ENCODE measurements at regions not wholly inside any gene's neighbourhood (a gene's known extent, or its start where the extent isn't known, plus 50 kb on each side); places are given as distances from the start of the nearest gene placed in this dataset.

DNA sequence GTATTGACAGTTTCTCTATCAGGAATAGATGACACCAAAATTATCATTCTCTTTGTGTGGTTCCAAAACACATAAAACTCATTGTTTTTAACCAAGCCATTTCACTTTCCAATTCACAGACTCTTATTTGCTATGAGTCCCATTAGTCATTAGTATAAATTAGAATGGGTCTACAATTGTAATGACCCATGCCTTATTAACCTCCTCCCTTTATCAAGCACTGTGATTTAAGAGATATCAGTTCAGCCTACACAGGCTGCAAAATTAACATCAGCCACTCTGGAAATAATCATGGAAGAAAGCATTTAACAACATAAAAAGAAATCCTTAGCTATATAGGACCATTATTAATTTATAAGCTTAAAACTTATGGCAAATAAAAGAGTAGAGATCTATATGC is 440.6 kb downstream of the GBE1 start (continued):
- TF ChIP-seq, protein P1, sequence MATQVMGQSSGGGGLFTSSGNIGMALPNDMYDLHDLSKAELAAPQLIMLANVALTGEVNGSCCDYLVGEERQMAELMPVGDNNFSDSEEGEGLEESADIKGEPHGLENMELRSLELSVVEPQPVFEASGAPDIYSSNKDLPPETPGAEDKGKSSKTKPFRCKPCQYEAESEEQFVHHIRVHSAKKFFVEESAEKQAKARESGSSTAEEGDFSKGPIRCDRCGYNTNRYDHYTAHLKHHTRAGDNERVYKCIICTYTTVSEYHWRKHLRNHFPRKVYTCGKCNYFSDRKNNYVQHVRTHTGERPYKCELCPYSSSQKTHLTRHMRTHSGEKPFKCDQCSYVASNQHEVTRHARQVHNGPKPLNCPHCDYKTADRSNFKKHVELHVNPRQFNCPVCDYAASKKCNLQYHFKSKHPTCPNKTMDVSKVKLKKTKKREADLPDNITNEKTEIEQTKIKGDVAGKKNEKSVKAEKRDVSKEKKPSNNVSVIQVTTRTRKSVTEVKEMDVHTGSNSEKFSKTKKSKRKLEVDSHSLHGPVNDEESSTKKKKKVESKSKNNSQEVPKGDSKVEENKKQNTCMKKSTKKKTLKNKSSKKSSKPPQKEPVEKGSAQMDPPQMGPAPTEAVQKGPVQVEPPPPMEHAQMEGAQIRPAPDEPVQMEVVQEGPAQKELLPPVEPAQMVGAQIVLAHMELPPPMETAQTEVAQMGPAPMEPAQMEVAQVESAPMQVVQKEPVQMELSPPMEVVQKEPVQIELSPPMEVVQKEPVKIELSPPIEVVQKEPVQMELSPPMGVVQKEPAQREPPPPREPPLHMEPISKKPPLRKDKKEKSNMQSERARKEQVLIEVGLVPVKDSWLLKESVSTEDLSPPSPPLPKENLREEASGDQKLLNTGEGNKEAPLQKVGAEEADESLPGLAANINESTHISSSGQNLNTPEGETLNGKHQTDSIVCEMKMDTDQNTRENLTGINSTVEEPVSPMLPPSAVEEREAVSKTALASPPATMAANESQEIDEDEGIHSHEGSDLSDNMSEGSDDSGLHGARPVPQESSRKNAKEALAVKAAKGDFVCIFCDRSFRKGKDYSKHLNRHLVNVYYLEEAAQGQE (IDR thresholded peaks at IDR 0.05), result no peak

DNA sequence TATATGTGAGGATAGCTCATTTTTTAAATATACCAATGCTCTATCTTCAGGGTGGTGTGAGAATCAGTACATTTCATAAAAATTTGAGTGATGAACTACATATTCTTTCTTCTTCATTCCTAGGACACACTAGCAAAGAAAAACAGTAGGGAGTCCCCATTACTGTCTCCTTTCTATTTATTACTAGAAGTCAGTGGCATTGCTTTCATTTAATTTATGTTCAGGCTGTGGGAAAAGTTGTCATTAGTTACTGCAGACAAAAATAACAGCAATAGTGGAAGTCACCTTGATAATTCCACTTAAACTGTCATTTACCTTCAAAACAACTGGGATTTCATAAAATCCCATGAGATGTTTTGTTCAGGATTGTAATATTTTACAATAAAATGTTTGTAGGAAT is 446.4 kb downstream of the GBE1 start:
- no peak overlapping the region for H3K9ac ChIP-seq (ENCODE audit: low read depth in 1 of 2, low read length in 2 of 2)
- no peak for DNase-seq (ENCODE audit: low spot score)
- no peak for TF ChIP-seq JUND (IDR thresholded peaks at IDR 0.05)
- TF ChIP-seq RAD21 (IDR thresholded peaks at IDR 0.05), result no peak
- TF ChIP-seq MAX (IDR thresholded peaks at IDR 0.05), result no peak
- TF ChIP-seq, protein P2, sequence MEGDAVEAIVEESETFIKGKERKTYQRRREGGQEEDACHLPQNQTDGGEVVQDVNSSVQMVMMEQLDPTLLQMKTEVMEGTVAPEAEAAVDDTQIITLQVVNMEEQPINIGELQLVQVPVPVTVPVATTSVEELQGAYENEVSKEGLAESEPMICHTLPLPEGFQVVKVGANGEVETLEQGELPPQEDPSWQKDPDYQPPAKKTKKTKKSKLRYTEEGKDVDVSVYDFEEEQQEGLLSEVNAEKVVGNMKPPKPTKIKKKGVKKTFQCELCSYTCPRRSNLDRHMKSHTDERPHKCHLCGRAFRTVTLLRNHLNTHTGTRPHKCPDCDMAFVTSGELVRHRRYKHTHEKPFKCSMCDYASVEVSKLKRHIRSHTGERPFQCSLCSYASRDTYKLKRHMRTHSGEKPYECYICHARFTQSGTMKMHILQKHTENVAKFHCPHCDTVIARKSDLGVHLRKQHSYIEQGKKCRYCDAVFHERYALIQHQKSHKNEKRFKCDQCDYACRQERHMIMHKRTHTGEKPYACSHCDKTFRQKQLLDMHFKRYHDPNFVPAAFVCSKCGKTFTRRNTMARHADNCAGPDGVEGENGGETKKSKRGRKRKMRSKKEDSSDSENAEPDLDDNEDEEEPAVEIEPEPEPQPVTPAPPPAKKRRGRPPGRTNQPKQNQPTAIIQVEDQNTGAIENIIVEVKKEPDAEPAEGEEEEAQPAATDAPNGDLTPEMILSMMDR (IDR thresholded peaks at IDR 0.05; ENCODE audit: low read depth, low read length, missing input control), result no peak
- TF ChIP-seq EGR1 (IDR thresholded peaks at IDR 0.05; ENCODE audit: low read depth in 2 of 2), result no peak
- TF ChIP-seq SP1 (IDR thresholded peaks at IDR 0.05), result no peak
- no peak for TF ChIP-seq HNF4A (conservative IDR thresholded peaks at IDR 0.05)
- no peak for TF ChIP-seq FOXA2 (IDR thresholded peaks at IDR 0.05)
- TF ChIP-seq FOXA1 (IDR thresholded peaks at IDR 0.05), result no peak
- TF ChIP-seq NR2F2 (IDR thresholded peaks at IDR 0.05), result no peak
- TF ChIP-seq, protein P3, sequence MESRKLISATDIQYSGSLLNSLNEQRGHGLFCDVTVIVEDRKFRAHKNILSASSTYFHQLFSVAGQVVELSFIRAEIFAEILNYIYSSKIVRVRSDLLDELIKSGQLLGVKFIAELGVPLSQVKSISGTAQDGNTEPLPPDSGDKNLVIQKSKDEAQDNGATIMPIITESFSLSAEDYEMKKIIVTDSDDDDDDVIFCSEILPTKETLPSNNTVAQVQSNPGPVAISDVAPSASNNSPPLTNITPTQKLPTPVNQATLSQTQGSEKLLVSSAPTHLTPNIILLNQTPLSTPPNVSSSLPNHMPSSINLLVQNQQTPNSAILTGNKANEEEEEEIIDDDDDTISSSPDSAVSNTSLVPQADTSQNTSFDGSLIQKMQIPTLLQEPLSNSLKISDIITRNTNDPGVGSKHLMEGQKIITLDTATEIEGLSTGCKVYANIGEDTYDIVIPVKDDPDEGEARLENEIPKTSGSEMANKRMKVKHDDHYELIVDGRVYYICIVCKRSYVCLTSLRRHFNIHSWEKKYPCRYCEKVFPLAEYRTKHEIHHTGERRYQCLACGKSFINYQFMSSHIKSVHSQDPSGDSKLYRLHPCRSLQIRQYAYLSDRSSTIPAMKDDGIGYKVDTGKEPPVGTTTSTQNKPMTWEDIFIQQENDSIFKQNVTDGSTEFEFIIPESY (IDR thresholded peaks at IDR 0.05), result no peak
- no peak for TF ChIP-seq RXRA (IDR thresholded peaks at IDR 0.05)
- no peaks in the 10 kb centered on the region for H3K27me3 ChIP-seq (ENCODE audit: control insufficient read depth in 4 of 4, insufficient read depth in 4 of 4, low read length in 3 of 4)
- no peaks in the 10 kb centered on the region for H3K4me1 ChIP-seq (ENCODE audit: control insufficient read depth in 4 of 4, insufficient read depth in 4 of 4, low read length in 3 of 4)
- no peak overlapping the region for H3K4me3 ChIP-seq (ENCODE audit: low read depth in 1 of 3, low read length in 3 of 3)
- no peaks in the 10 kb centered on the region for H3K9me3 ChIP-seq (ENCODE audit: control insufficient read depth in 4 of 4, low read length in 3 of 4)
- H3K36me3 ChIP-seq (ENCODE audit: control insufficient read depth in 4 of 4, insufficient read depth in 3 of 4, low read depth in 1 of 4, low read length in 3 of 4), result no peaks in the 10 kb centered on the region
- H3K27ac ChIP-seq (ENCODE audit: low read depth in 1 of 2, low read length in 2 of 2), result no peak overlapping the region

DNA sequence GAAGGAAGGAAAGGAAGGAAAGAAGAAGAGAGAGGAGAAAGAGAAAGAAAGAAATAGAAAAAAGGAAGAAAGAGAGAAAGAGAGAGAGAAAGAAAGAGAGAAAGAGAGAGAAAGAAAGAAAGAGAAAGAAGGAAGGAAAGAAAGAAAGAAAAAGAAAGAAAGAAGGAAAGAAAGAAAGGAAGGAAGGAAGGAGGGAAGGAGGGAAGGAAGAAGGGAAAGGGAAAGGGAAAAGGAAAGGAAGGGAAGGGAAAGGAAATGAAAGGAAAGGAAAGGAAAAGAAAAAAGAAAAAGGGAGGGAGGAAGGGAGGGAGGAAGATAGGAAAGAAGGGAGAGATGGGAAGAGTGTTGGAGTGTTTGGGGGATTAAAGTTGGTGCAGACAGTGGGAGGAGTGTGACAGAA is 450.1 kb downstream of the GBE1 start:
- Histone ChIP-seq H3K9me3 (ENCODE audit: control insufficient read depth in 4 of 4, low read length in 3 of 4) (no peaks in the 10 kb centered on the region), H3K27ac (ENCODE audit: low read depth in 1 of 2, low read length in 2 of 2) (no peak overlapping the region), H3K9ac (ENCODE audit: low read depth in 1 of 2, low read length in 2 of 2) (no peak overlapping the region), H3K4me1 (ENCODE audit: control insufficient read depth in 4 of 4, insufficient read depth in 4 of 4, low read length in 3 of 4) (no peaks in the 10 kb centered on the region), H3K27me3 (ENCODE audit: control insufficient read depth in 4 of 4, insufficient read depth in 4 of 4, low read length in 3 of 4) (peaks cover 0 to 3% (median 0%) of the 10 kb centered on the region in 4 donors), H3K36me3 (ENCODE audit: control insufficient read depth in 4 of 4, insufficient read depth in 3 of 4, low read depth in 1 of 4, low read length in 3 of 4) (no peaks in the 10 kb centered on the region), H3K4me3 (ENCODE audit: low read depth in 1 of 3, low read length in 3 of 3) (no peak overlapping the region)
- no peak for DNase-seq (ENCODE audit: low spot score)
- TF ChIP-seq, protein P1 (IDR thresholded peaks at IDR 0.05), result no peak
- TF ChIP-seq EGR1 (IDR thresholded peaks at IDR 0.05; ENCODE audit: low read depth in 2 of 2) (no peak), NR2F2 (IDR thresholded peaks at IDR 0.05) (no peak), MAX (IDR thresholded peaks at IDR 0.05) (no peak), TAF1 (conservative IDR thresholded peaks at IDR 0.05) (no peak), SP1 (IDR thresholded peaks at IDR 0.05) (no peak), HNF4A (conservative IDR thresholded peaks at IDR 0.05) (no peak), JUND (IDR thresholded peaks at IDR 0.05) (no peak), GABPA (IDR thresholded peaks at IDR 0.05 in 1 of 2, conservative IDR thresholded peaks at IDR 0.05 in 1 of 2) (no peak), ATF3 (IDR thresholded peaks at IDR 0.05) (no peak)
